Fibroblast of skin of scalp (primary cell): ENCODE measurements at regions not wholly inside any gene's neighbourhood (a gene's known extent, or its start where the extent isn't known, plus 50 kb on each side); places are given as distances from the start of the nearest gene placed in this dataset.
"Not testable (repeated sequence)": the region's sequence is repeated elsewhere in the genome, so short reads cannot be mapped to it uniquely, and the experiment has no call there.

Experiments used
- DNase-seq: peaks from one replicate; pipeline ENCODE4 v3.0.0-alpha.2; 2013

- no peak for DNase-seq
Measured at GRCh38 chr9:101951598-101951997, 213.2 kb upstream of the GRIN3A start.

GRCh38 chr9:101931756-101932155 lies 193.3 kb upstream of the GRIN3A start:
- no peak for DNase-seq

- no peak for DNase-seq
Measured at GRCh38 chr9:101930783-101931182, 192.3 kb upstream of the GRIN3A start.

- DNase-seq: no peak
Measured at GRCh38 chr9:101925498-101925897, 187.1 kb upstream of the GRIN3A start.

- no peak for DNase-seq
Measured at GRCh38 chr9:101923451-101923850, 185.0 kb upstream of the GRIN3A start.

- not testable (repeated sequence) for DNase-seq
Measured at GRCh38 chr9:101916948-101917347, 178.5 kb upstream of the GRIN3A start.

GRCh38 chr9:101915482-101915881 lies 177.0 kb upstream of the GRIN3A start:
- DNase-seq: no peak

GRCh38 chr9:101912698-101913097 lies 174.3 kb upstream of the GRIN3A start:
- DNase-seq: no peak

GRCh38 chr9:101907466-101907865 lies 169.0 kb upstream of the GRIN3A start:
- DNase-seq: no peak

- no peak for DNase-seq
Measured at GRCh38 chr9:101904845-101905244, 166.4 kb upstream of the GRIN3A start.

GRCh38 chr9:101902051-101902450 lies 163.6 kb upstream of the GRIN3A start:
- DNase-seq: no peak

GRCh38 chr9:101897196-101897595 lies 158.7 kb upstream of the GRIN3A start:
- no peak for DNase-seq

GRCh38 chr9:101893661-101894646 lies 155.5 kb upstream of the GRIN3A start:
- DNase-seq: no peak

- DNase-seq: no peak
Measured at GRCh38 chr9:101881508-101881907, 143.1 kb upstream of the GRIN3A start.

- no peak for DNase-seq
Measured at GRCh38 chr9:101880846-101881245, 142.4 kb upstream of the GRIN3A start.

- no peak for DNase-seq
Measured at GRCh38 chr9:101878734-101879133, 140.3 kb upstream of the GRIN3A start.

- no peak for DNase-seq
Measured at GRCh38 chr9:101877439-101877838, 139.0 kb upstream of the GRIN3A start.

- DNase-seq: no peak
Measured at GRCh38 chr9:101861472-101861871, 123.0 kb upstream of the GRIN3A start.

GRCh38 chr9:101860920-101861319 lies 122.5 kb upstream of the GRIN3A start:
- DNase-seq: no peak

- no peak for DNase-seq
Measured at GRCh38 chr9:101859620-101860019, 121.2 kb upstream of the GRIN3A start.

GRCh38 chr9:101858026-101858425 lies 119.6 kb upstream of the GRIN3A start:
- no peak for DNase-seq

GRCh38 chr9:101849102-101849707 lies 110.8 kb upstream of the GRIN3A start:
- DNase-seq: no peak

GRCh38 chr9:101848485-101848919 lies 110.1 kb upstream of the GRIN3A start:
- peak; percentile 35 for DNase-seq

GRCh38 chr9:101846161-101846560 lies 107.7 kb upstream of the GRIN3A start:
- DNase-seq: no peak
